GM20000 (cell line): ENCODE measurements at regions not wholly inside any gene's neighbourhood (a gene's known extent, or its start where the extent isn't known, plus 50 kb on each side); places are given as distances from the start of the nearest gene placed in this dataset.

ENCODE experiments used
- DNase-seq: peaks from one replicate; pipeline ENCODE4 v3.0.0; 2012; ENCODE audit warnings: low spot score
- CTCF ChIP-seq: IDR thresholded peaks from 2 replicates; pipeline ENCODE4 v1.5.1; 2012; ENCODE audit warnings: mild to moderate bottlenecking, control low read depth; ENCODE audit errors: extremely low read depth, missing control alignments

DNA sequence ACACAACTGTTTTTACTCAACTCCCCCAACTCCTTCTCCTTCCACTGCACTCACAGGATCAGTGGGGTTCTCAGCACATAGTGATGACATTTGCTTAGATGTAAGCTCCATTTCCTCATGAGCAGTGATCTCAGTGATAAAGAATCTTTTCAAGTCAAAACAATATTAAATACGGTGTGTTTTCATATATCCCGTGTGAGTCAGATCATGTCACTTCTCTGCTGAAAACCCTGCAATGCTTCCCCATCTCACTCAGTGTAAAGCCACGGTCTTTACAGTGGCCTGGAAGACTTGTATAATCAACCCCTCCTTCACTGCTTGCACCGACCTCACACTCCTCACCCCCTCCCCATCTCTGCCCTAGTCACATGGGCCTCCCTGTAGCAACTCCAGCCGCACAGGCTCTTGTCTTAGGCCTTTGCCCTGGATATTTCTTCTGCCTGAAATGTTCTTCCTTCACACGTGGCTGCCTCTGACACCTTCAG lies 149.7 kb upstream of the ARHGAP5 start:
- no peak for TF ChIP-seq CTCF
- no peak for DNase-seq

- no peak for DNase-seq
Observed at GRCh38 chr14:31930070-31930469, 147.0 kb upstream of the ARHGAP5 start.

DNA sequence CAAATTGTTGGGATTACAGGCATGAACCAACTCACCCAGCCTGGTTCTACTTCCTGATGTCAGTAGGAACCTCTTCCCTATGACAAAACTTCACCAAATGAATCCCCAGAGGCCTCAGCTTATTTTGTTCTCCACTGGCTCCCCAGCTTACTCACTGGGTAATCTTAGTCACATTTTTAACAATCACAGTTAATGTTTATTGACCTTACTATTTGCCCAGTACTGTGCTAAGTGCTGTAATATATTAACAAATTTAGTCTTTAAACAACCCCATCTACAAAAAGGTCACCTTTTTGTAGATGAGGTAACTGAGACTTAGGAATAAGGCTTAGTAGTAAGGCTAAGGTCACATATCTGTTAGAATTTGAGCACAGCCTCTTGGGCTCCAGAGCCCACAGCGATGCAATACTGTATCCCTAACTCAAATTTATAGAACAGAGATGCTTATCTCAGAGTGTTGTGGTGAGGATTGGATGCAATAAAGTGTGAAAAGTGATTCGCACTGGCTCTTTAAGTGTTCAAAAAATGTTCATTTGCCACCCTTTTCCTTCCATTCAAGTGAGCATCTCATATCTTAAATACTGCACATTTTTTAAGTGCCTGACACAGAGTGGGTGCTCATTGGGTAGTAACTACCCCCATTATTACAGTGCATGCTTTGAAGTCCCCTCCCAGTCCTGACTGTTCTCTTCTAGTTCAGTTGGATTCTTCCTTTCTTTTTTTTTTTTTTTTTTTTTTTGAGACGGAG lies 146.4 kb upstream of the ARHGAP5 start:
- TF ChIP-seq CTCF: no peak
- no peak for DNase-seq

More at GRCh38 chr14:31930070-31930469, 147.0 kb upstream of the ARHGAP5 start:
- TF ChIP-seq CTCF: no peak

DNA sequence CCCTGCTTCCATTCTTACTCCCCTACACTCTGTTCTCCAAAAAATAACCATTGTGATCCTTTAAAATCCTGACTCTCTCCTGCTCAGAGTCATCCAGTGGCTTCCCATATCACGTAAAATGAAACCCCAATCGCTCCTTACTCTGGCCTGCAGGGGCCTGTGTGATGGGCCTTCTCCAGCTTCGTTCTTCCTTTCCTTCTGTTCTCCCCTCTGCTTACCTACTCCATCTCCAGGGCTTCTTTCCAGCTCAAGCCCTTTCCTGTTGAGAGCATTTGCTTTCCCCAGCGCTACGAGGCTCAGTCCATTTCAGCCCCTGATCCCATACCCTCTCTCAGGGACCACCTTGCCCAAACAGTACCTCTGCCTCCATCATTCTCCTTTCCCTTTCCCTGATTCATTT lies 144.4 kb upstream of the ARHGAP5 start:
- TF ChIP-seq CTCF: no peak
- no peak for DNase-seq

DNA sequence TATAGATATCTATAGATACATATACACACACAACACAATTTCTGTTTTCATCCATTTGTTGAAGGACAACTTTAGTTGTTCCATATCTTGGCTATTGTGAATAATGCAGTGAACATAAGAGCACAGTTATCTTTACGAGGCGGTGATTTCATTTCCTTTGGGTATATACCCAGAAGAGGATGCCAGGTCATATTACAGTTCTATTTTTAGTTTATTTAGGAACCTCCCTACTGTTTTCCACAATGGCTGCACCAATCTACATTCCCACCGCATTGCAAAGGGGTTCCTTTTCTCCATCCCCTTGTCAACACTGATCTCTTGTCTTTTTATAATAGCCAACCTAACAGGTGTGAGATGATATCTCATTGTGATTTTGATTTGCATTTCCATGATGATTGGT lies 143.4 kb upstream of the ARHGAP5 start:
- no peak for TF ChIP-seq CTCF
- DNase-seq: no peak

DNA sequence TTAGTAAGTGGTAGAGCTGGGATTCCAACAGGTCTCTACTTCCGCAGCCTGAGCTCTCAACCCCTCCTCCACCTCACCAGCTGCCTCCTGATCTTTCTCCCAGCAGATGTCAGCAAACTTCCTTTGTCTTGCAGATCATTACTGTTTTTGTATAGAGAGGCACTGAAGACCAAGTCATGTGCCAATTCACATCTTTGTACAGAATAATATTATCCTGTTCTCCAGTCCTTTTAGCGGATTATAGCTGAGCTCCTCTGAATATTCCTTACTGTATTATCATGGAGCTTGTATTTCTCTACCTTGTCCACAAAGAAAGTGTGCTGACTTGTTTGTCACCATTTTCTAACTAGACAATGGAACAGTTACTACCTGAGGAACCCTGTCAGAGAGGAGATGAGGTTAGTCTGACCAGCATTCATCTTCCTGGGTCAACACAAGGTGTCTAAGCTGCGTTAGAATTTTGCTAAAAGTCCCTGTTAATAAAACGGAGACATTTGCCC lies 142.3 kb upstream of the ARHGAP5 start:
- no peak for TF ChIP-seq CTCF
- DNase-seq: no peak

GRCh38 chr14:31935391-31935790 lies 141.7 kb upstream of the ARHGAP5 start:
- no peak for TF ChIP-seq CTCF
- DNase-seq: no peak
